NCI-H748 (cell line): ENCODE measurements at regions not wholly inside any gene's neighbourhood (a gene's known extent, or its start where the extent isn't known, plus 50 kb on each side); places are given as distances from the start of the nearest gene placed in this dataset.
"Not testable (repeated sequence)": the region's sequence is repeated elsewhere in the genome, so short reads cannot be mapped to it uniquely, and the experiment has no call there.

Experiments
- DNase-seq: peaks from one replicate; lab custom pipeline; 2025; ENCODE audit not compliant: unreplicated experiment; lab: John Stamatoyannopoulos, UW

DNA sequence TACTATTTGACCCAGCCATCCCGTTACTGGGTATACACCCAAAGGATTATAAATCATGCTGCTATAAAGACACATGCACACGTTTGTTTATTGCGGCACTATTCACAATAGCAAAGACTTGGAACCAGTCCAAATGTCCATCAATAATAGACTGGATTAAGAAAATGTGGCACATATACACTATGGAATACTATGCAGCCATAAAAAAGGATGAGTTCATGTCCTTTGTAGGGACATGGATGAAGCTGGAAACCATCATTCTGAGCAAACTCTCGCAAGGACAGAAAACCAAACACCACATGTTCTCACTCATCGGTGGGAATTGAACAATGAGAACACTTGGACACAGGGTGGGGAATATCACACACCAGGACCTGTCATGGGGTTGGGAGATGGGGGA, 56.7 kb upstream of the SELENOP start:
- not testable (repeated sequence) for DNase-seq

DNA sequence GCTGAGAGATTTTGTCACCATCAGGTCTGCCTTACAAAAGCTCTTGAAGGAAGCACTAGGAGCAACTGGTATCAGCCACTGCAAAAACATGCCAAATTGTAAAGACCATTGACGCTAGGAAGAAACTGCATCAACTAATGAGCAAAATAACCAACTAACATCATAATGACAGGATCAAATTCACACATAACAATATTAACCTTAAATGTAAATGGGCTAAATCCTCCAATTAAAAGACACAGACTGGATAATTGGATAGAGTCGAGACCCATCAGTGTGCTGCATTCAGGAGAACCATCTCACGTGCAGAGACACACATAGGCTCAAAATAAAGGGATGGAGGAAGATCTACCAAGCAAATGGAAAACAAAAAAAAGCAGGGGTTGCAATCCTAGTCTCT, 53.1 kb upstream of the SELENOP start:
- not testable (repeated sequence) for DNase-seq
